AG04449 (cell line): ENCODE measurements at regions not wholly inside any gene's neighbourhood (a gene's known extent, or its start where the extent isn't known, plus 50 kb on each side); places are given as distances from the start of the nearest gene placed in this dataset.

Source experiments
- CTCF ChIA-PET: fragments of 350-600 bp; formaldehyde crosslinking; extraction: SDS; loops from one replicate; lab custom pipeline; 2021; ENCODE audit warnings: antibody characterized with exemption; lab: Yijun Ruan, JAX
- POLR2A ChIA-PET: fragments of 400-600, 350-600 bp; formaldehyde crosslinking; extraction: SDS; loops from one replicate; lab custom pipeline; 2020; ENCODE audit warnings: antibody characterized with exemption, inconsistent platforms; lab: Yijun Ruan, JAX
- DNase-seq: peaks from one replicate; pipeline ENCODE4 v3.0.0-alpha.2; 2010; ENCODE audit warnings: low read depth, low spot score
- H3K4me3 ChIP-seq: 2 replicates; pipeline ENCODE4 v1.5.1; 2011; ENCODE audit warnings: low read depth, mild to moderate bottlenecking, control low read depth, low read length
- CTCF ChIP-seq: IDR thresholded peaks from one replicate; pipeline ENCODE4 v1.5.1; 2011; ENCODE audit warnings: mild to moderate bottlenecking, moderate library complexity, low read length, control low read depth, inconsistent platforms; ENCODE audit not compliant: insufficient read depth; ENCODE audit errors: missing control alignments

GRCh38 chr12:115761784-115762183, 515.7 kb downstream of the MED13L start:
- ChIA-PET POLR2A (no interaction called here), CTCF (interaction anchor here (0.8 to 16.3 kb wide), 3 partner anchors 9 to 1096 kb away, joined by 3 to 247 read pairs (median 4); no protein-coding TSS in a partner anchor)
- no peak for DNase-seq
- no peak overlapping the region for H3K4me3 ChIP-seq
- no peak for TF ChIP-seq CTCF

- DNase-seq, result no peak
- POLR2A ChIA-PET, result no interaction called here
- no peak for TF ChIP-seq CTCF
These were observed 517.3 kb downstream of the MED13L start for GRCh38 chr12:115760231-115760630.

GRCh38 chr12:115758877-115759620, 518.4 kb downstream of the MED13L start:
- ChIA-PET CTCF (interaction anchor here (0.6 to 16.3 kb wide), 5 partner anchors 8 to 1122 kb away, joined by 3 to 247 read pairs (median 3); no protein-coding TSS in a partner anchor), POLR2A (no interaction called here)
- TF ChIP-seq CTCF, result no peak
- no peak for DNase-seq
- no peak overlapping the region for H3K4me3 ChIP-seq

More at GRCh38 chr12:115760231-115760630, 517.3 kb downstream of the MED13L start:
- CTCF ChIA-PET, result interaction anchor here (16.3 kb wide), 1 partner anchor 1095 kb away, joined by 247 read pairs; no protein-coding TSS in a partner anchor
- no peak overlapping the region for H3K4me3 ChIP-seq

GRCh38 chr12:115758183-115758582, 519.3 kb downstream of the MED13L start:
- CTCF ChIA-PET, result interaction anchor here (1.3 to 16.3 kb wide), 3 partner anchors 10 to 1122 kb away, joined by 3 to 247 read pairs (median 6); no protein-coding TSS in a partner anchor
- DNase-seq, result no peak
- no peak for TF ChIP-seq CTCF
- no peak overlapping the region for H3K4me3 ChIP-seq
- POLR2A ChIA-PET, result no interaction called here

GRCh38 chr12:115756804-115757203, 520.7 kb downstream of the MED13L start:
- CTCF ChIA-PET, result interaction anchor here (1.7 to 16.3 kb wide), 3 partner anchors 8 to 1091 kb away, joined by 6 to 247 read pairs (median 9); no protein-coding TSS in a partner anchor
- H3K4me3 ChIP-seq, result no peak overlapping the region
- no peak for TF ChIP-seq CTCF
- no peak for DNase-seq
- POLR2A ChIA-PET, result no interaction called here

GRCh38 chr12:115756271-115756670, 521.2 kb downstream of the MED13L start:
- no peak overlapping the region for H3K4me3 ChIP-seq
- TF ChIP-seq CTCF, result no peak
- ChIA-PET POLR2A (no interaction called here), CTCF (interaction anchor here (0.6 to 16.3 kb wide), 5 partner anchors 13 to 1091 kb away, joined by 3 to 247 read pairs (median 4); no protein-coding TSS in a partner anchor)
- DNase-seq, result no peak
